Fibroblast of the aortic adventitia (primary cell): ENCODE measurements at regions not wholly inside any gene's neighbourhood (a gene's known extent, or its start where the extent isn't known, plus 50 kb on each side); places are given as distances from the start of the nearest gene placed in this dataset.

ENCODE experiments used
- DNase-seq: peaks from one replicate; pipeline ENCODE4 v3.0.0-alpha.2; 2010; ENCODE audit warnings: low read depth
- H3K4me3 ChIP-seq: 2 replicates; pipeline ENCODE4 v1.5.1; 2011; ENCODE audit warnings: low read depth, mild to moderate bottlenecking, control low read depth, low read length, moderate library complexity
- TF ChIP-seq, protein P1 (sequence below): IDR thresholded peaks from 2 replicates; pipeline ENCODE4 v1.5.1; 2011; ENCODE audit warnings: mild to moderate bottlenecking, low read length, control low read depth, inconsistent platforms; ENCODE audit not compliant: insufficient read depth

GRCh38 chr12:82176761-82177490 lies 181.3 kb downstream of the CCDC59 start:
- TF ChIP-seq, protein P1, sequence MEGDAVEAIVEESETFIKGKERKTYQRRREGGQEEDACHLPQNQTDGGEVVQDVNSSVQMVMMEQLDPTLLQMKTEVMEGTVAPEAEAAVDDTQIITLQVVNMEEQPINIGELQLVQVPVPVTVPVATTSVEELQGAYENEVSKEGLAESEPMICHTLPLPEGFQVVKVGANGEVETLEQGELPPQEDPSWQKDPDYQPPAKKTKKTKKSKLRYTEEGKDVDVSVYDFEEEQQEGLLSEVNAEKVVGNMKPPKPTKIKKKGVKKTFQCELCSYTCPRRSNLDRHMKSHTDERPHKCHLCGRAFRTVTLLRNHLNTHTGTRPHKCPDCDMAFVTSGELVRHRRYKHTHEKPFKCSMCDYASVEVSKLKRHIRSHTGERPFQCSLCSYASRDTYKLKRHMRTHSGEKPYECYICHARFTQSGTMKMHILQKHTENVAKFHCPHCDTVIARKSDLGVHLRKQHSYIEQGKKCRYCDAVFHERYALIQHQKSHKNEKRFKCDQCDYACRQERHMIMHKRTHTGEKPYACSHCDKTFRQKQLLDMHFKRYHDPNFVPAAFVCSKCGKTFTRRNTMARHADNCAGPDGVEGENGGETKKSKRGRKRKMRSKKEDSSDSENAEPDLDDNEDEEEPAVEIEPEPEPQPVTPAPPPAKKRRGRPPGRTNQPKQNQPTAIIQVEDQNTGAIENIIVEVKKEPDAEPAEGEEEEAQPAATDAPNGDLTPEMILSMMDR, result no peak
- H3K4me3 ChIP-seq, result no peak overlapping the region
- DNase-seq, result no peak

DNA sequence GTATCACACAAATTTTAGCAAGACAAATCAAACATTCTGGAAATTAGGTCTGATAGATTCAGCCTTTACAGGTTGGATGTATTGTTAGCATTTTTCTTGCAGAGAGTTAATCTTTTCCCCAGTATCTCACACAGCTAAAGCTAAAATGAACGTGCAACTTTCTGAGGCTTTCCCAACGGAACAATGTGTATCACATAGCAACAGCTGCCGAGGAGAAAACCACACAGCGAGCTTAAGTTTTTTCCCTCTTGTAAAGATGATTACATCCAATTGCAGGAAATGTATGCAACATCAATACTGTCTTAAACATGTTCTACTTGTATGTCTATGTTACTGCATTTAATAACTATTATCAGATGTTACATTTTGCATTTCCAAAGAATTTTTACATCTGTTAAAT lies 182.2 kb downstream of the CCDC59 start:
- no peak overlapping the region for H3K4me3 ChIP-seq
- TF ChIP-seq, protein P1, result no peak
- no peak for DNase-seq

DNA sequence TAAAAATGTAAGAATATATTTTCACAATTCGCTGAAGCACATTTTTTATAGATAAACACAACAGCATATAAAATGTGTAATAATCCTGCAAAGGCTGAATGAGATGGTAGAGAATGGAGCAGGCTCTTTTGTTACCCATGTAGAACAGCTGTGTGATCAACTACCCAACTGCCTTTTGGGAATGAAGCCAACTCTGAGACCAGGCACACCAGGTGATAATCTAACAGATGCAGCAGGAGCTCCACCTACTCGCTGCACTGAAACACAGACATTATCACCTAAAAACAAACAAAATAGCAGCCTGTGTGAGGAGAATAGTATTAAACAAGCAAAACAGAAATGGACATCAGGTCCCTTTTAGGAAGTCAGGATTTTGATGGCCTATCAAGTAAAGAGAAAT lies 183.3 kb downstream of the CCDC59 start:
- TF ChIP-seq, protein P1, result no peak
- no peak for DNase-seq
- no peak overlapping the region for H3K4me3 ChIP-seq

GRCh38 chr12:82174383-82174782 lies 183.8 kb downstream of the CCDC59 start:
- no peak overlapping the region for H3K4me3 ChIP-seq
- no peak for DNase-seq
- TF ChIP-seq, protein P1, result no peak

DNA sequence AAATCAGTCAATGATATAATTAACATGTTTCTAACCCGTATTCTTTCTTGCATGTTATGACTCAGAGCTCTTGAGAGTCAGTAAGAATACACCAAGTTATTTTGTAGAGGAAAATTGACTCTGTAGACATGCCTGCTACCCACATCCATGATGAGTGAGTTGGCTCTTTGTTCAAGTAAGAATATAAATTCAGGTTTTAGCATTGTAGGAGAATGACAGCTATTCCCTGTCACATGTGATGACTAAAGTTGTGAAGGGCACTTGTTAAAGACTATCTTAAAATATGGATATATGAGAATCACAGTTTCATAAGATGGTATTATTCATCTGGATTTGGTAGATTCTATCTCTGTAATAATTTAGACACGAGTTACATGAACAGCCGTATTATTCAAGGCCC lies 209.1 kb downstream of the CCDC59 start:
- TF ChIP-seq, protein P1, result no peak
- DNase-seq, result no peak
- no peak overlapping the region for H3K4me3 ChIP-seq

- no peak overlapping the region for H3K4me3 ChIP-seq
- TF ChIP-seq, protein P1, result no peak
- no peak for DNase-seq
Measured at GRCh38 chr12:82146740-82147139, 211.4 kb downstream of the CCDC59 start.

GRCh38 chr12:82144505-82144904 lies 213.7 kb downstream of the CCDC59 start:
- TF ChIP-seq, protein P1, result no peak
- no peak for DNase-seq
- no peak overlapping the region for H3K4me3 ChIP-seq
